ENCODE measurements at regions not wholly inside any gene's neighbourhood (a gene's known extent, or its start where the extent isn't known, plus 50 kb on each side); places are given as distances from the start of the nearest gene placed in this dataset.

DNA sequence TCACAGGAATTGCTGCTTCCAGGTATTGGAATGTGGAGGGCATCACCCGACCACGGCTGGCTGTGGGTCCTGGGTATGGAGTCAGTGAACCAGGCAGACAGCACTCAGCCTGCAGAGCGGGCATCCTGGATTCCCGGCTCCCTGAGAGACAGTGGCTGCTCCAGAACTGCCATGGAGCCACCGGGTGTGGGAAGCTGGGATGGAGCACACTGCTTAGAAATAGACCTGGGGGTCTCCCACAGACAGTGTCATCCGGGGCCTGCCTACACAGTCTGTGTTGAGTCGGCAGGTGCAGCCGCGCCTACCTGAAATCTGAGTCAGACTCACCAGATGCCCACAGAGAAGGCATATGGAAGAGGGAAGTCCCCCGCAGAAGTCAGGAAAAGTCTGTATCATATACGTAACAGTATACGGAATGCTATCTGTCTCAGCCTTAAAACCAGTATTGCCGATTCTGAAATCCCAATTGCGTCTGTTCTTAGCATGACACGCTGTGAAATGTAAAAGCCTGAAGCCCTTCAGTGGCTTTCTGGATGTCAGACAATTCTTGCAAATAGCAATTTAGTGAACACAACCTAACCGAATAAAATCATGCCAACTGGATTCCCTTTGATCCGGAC, 509.7 kb upstream of the MYT1L start:
- in situ Hi-C loops (cut with HindIII; ENCODE audit: low sequenced_read_pairs), result no loop called here

DNA sequence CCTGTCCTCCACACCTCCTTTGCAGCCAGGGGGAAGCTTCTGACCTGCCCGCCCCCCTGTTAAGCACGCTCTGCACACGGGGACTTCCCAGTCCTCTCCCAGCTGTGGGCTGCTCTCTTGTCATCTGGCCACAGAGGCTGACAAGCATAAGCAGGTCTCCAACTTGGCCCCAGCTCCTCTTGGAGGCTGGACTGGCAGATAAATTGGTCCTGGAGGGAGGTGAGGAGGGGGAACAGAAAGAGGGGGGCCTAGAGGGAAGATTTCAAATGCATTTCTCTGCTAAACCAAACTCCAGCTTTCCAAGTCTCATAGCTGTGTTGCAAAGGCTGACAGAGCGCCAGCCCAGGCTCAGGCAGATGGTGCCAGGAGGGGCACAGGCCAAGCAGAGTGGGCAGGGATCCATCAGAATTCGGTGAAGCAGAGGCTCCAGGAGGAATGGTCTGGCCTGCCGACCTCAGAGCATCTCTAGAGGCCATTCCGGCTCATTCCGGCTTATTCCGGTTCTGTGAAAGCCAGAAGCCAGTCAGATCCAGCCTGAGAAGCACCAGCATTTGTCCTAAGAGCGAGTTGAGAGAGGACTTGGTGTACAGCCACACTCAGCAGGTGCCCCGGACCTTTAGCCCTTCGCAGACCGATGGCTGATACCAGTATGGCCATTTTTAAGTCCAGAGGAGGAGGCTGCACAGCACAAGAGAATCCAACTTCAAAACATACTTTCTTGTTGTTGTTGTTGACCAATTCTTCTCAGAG, 508.9 kb upstream of the MYT1L start:
- in situ Hi-C loops (cut with HindIII; ENCODE audit: low sequenced_read_pairs), result no loop called here

GRCh38 chr2:2839393-2839781, 508.3 kb upstream of the MYT1L start:
- in situ Hi-C loops (cut with HindIII; ENCODE audit: low sequenced_read_pairs), result no loop called here

- in situ Hi-C loops (cut with HindIII; ENCODE audit: low sequenced_read_pairs), result no loop called here
Observed at GRCh38 chr2:2838548-2838845, 507.4 kb upstream of the MYT1L start.

DNA sequence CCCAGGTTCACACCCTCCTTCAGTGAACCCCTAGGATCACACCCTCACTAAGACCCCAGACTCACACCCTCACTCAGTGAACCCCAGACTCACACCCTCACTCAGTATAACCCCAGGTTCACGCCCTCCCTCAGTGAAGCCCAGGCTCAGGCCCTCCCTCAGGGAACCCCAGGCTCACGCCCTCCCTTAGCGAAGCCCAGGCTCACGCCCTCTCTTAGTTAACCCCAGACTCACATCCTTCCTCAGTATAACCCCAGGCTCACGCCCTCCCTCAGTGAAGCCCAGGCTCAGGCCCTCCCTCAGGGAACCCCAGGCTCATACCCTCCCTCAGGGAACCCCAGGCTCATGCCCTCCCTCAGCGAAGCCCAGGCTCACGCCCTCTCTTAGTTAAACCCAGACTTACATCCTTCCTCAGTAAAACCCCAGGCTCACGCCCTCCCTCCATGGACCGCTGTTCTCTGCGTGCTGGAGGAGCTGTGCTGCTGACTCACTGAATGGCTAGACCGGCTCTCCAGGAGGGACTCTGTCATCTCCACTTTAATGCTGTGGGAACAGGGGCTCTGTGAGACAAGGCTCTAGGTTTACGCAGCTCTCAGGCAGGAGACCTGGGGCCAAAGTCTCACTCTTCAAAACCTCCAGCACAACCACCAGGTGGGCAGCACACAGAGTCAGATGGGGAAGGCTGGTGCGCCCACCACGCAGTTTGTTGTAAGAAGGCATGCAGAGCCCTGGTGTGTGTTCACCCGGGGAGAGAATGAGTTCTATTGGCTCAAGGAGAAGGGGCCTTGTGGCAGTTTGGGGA, 506.9 kb upstream of the MYT1L start:
- in situ Hi-C loops (cut with HindIII; ENCODE audit: low sequenced_read_pairs), result no loop called here

- in situ Hi-C loops (cut with HindIII; ENCODE audit: low sequenced_read_pairs), result no loop called here
Observed at GRCh38 chr2:2836343-2837070, 505.4 kb upstream of the MYT1L start.

DNA sequence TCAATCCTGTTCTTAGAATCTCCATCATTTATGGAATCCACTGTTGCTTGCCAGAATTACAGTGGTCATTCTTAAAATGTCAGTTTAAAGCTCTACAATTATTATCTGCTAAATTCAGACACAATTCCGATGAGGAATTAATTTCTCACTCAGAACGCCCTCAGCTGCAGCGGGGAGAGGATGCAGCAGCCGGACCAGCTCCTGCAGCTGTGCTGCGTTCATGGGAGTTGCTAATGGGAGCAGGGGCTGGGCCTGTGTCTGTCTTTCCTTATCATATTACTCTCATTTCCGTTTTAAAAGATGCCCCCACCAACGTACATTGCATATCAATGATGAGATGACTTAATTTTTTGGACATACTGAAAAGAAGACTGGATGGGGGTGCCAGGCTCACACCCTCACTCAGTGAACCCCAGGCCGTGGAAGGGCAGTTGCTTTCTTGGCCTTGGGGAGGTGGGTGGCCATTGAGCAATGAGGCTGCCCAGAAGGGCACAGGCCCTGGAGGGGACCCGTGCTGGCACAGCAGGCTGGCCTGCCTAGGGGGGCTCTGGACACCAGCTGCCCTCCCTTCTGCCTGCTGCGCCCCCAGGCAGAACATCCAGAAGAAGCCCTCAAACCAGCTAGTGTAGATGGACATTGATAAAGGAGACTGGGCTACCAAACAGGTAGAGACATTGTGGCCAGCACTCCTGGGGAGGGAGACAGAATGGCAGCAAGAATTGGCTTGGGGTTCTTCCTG, 503.6 kb upstream of the MYT1L start:
- in situ Hi-C loops (cut with HindIII; ENCODE audit: low sequenced_read_pairs), result no loop called here

DNA sequence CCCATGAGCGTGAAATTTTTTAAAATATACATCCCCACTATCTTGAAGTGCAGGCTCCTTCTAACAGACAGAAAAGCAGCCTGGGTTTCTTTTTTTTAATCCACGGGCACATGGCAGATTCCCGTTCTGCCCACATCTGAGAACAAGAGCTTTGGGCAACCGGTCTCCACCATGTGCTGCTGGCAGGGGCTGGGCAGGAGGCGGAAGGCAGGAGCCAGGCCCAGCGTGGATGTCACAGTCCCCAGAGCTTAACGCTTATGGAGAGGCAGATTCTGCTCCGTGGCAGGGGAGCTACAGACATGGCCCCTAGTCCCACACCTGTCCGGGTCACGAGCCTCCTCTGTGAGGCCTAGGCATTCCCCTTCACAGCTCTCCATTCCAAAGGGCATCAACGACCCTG, 503.0 kb upstream of the MYT1L start:
- in situ Hi-C loops (cut with HindIII; ENCODE audit: low sequenced_read_pairs), result no loop called here

DNA sequence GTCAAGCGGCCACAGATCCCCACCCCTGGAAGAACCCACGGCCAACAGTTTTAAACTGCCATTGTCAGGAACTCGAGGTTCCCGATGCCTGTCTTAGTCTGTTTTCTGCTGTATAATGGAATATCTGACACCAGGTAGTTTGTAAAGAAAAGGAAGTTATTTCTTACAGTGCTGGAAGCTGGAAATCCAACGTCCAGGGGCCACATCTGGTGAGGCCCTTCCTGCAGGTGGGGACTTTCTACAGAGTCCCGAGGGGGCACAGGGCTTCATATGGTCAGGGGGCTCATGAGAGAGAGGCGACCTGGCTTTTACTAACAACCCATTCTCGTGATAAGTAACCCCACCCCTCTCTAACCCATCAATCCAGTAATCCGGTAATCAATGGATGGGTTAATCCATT, 501.6 kb upstream of the MYT1L start:
- in situ Hi-C loops (cut with HindIII; ENCODE audit: low sequenced_read_pairs), result no loop called here

GRCh38 chr2:2831633-2832032, 500.6 kb upstream of the MYT1L start:
- in situ Hi-C loops (cut with HindIII; ENCODE audit: low sequenced_read_pairs), result no loop called here

- in situ Hi-C loops (cut with HindIII; ENCODE audit: low sequenced_read_pairs), result no loop called here
Observed at GRCh38 chr2:2830576-2830975, 499.5 kb upstream of the MYT1L start.

DNA sequence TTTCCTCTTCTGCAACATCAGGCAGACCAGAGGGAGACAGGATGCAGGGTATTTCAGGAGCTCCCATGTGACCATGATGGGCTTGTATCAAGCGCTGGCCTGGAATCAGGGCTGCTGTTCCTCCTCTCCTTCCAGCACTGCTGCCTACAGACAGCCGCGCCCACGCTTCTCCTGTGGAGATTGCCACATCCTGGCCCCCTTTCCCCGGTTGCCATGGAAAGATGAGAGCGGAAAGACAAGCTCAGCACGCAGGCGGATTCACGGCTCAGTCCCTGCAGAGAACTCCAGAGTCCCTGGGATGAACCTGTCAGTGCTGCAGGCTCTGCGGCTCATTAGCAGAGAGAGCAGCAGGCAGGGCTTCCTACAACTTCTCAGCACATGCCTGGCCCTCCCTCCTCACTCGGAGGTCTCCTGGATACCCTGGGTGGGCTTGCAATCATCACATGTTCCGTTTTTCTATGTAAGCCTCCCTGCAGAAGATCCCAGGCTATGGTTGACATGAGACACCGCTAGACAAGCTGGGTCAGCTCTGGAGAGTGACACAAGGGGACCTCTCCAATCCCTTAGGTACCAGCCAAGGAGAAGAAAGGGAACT, 497.8 kb upstream of the MYT1L start:
- in situ Hi-C loops (cut with HindIII; ENCODE audit: low sequenced_read_pairs), result no loop called here

- in situ Hi-C loops (cut with HindIII; ENCODE audit: low sequenced_read_pairs), result no loop called here
Observed at GRCh38 chr2:2827761-2828221, 496.7 kb upstream of the MYT1L start.

- in situ Hi-C loops (cut with HindIII; ENCODE audit: low sequenced_read_pairs), result no loop called here
Observed at GRCh38 chr2:2827046-2827636, 496.1 kb upstream of the MYT1L start.

DNA sequence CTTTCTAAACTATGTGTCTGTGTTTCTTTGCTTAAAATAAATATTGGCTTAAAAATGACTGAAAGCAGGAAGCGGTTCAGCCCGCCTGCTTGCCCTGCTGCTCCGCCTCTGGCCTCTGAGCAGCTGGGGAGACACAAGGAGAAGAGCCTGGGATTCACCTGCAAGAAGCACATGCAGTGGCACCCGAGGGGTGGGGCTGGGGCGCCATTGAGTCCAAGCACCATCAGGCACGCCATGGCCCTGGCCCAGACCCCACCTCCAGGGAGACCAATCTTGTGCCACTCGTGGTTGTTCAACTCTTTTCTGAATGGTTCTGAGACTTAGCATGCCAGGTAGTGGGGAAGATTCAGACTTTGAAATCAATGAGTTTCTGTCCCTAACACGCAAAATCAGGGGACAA, 495.5 kb upstream of the MYT1L start:
- in situ Hi-C loops (cut with HindIII; ENCODE audit: low sequenced_read_pairs), result no loop called here

GRCh38 chr2:2826209-2826551, 495.1 kb upstream of the MYT1L start:
- in situ Hi-C loops (cut with HindIII; ENCODE audit: low sequenced_read_pairs), result no loop called here

DNA sequence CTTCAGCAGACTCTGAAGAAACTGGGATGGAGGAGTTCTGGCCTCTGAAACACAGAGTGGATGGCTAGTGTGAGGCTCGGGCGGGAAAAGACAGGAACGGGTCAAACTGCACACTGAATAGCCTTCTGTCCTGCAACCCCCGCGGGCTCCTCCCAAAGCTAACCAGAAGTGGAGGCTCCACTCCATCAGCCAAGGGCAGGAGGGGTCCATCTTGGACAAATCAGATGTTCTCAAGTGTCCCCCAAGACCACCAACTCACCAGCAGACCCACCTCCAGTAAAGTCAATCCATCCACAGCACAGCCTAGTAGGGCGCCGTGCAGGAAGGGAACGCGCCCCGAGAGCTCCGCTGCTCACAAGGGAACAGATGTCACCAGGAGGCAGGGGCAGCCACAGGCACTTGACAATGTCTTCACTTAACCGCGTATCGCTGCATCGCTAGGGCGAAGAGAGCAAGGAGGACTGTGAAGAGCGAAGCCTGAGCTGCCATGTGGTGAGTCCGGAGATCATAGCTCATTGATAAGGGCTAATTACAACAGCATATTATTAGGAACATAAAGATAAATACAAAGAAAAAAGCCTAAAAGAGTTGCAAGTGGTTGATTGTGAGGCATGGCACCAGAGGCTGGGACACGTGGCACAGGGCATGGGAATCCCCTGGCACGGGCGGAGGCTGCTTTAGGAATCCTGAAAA, 494.6 kb upstream of the MYT1L start:
- in situ Hi-C loops (cut with HindIII; ENCODE audit: low sequenced_read_pairs), result no loop called here

DNA sequence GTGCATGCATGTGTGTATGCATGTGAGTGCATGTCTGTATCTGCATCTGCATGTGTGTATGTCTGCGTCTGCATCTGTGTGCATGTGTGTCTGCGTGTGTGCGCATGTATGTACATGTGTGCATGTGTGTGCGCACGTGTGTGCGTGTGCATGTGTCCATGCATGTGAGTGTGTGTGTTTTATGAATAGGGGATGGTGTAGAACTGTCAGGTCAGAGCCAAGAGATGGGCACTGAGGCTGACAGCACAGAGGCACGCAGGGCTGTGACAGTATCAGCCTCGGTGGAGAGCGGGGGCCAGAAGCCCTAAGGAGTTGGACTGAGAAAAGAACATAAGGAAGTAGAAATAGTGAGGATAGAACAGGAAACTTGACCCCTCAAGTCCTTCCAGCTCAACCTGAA, 494.0 kb upstream of the MYT1L start:
- in situ Hi-C loops (cut with HindIII; ENCODE audit: low sequenced_read_pairs), result no loop called here

DNA sequence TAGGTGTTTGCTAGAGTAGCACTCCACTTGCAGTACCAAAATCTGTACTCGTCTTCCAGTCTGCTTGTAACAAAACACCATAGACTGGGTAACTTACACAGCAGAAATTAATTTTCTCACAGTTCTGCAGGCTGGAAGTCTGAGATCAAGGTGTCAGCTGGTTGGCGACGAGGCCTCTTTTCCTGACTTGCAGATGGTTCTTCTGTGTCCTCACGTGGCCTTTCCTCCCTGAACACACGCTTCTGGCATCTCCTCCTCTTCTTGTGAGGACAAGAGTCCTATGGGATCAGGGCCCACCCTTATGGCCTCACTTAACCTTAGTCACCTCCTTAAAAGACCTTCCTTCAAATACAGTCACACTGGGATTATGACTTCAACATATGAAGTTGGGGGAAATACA, 493.5 kb upstream of the MYT1L start:
- in situ Hi-C loops (cut with HindIII; ENCODE audit: low sequenced_read_pairs), result no loop called here

Measured in endothelial cell of hepatic sinusoid (primary cell).